ENCODE measurements at regions not wholly inside any gene's neighbourhood (a gene's known extent, or its start where the extent isn't known, plus 50 kb on each side); places are given as distances from the start of the nearest gene placed in this dataset.

GRCh38 chr3:31050296-31050695 is 155.8 kb upstream of the GADL1 start:
- DNase-seq (ENCODE audit: low spot score): no peak

GRCh38 chr3:31051226-31051625 is 156.8 kb upstream of the GADL1 start:
- no peak for DNase-seq (ENCODE audit: low spot score)

- no peak for DNase-seq (ENCODE audit: low spot score)
Observed at GRCh38 chr3:31053299-31053698, 158.8 kb upstream of the GADL1 start.

GRCh38 chr3:31054032-31054431 is 159.6 kb upstream of the GADL1 start:
- no peak for DNase-seq (ENCODE audit: low spot score)

- no peak for DNase-seq (ENCODE audit: low spot score)
Observed at GRCh38 chr3:31055757-31056156, 161.3 kb upstream of the GADL1 start.

- no peak for DNase-seq (ENCODE audit: low spot score)
Observed at GRCh38 chr3:31057891-31058290, 163.4 kb upstream of the GADL1 start.

- DNase-seq (ENCODE audit: low spot score): no peak
Observed at GRCh38 chr3:31064021-31064420, 169.6 kb upstream of the GADL1 start.

GRCh38 chr3:31065765-31066164 is 171.3 kb upstream of the GADL1 start:
- DNase-seq (ENCODE audit: low spot score): no peak

- DNase-seq (ENCODE audit: low spot score): no peak
Observed at GRCh38 chr3:31067004-31067403, 172.5 kb upstream of the GADL1 start.

- no peak for DNase-seq (ENCODE audit: low spot score)
Observed at GRCh38 chr3:31075471-31075870, 181.0 kb upstream of the GADL1 start.

GRCh38 chr3:31075876-31076275 is 181.4 kb upstream of the GADL1 start:
- DNase-seq (ENCODE audit: low spot score): no peak

GRCh38 chr3:31077021-31077601 is 182.7 kb upstream of the GADL1 start:
- no peak for DNase-seq (ENCODE audit: low spot score)

- no peak for DNase-seq (ENCODE audit: low spot score)
Observed at GRCh38 chr3:31077826-31078225, 183.4 kb upstream of the GADL1 start.

- no peak for DNase-seq (ENCODE audit: low spot score)
Observed at GRCh38 chr3:31079689-31080088, 185.2 kb upstream of the GADL1 start.

GRCh38 chr3:31081018-31081662 is 186.7 kb upstream of the GADL1 start:
- DNase-seq (ENCODE audit: low spot score): no peak

- DNase-seq (ENCODE audit: low spot score): no peak
Observed at GRCh38 chr3:31086148-31086547, 191.7 kb upstream of the GADL1 start.

- no peak for DNase-seq (ENCODE audit: low spot score)
Observed at GRCh38 chr3:31086698-31087097, 192.2 kb upstream of the GADL1 start.

GRCh38 chr3:31091748-31092147 is 197.3 kb upstream of the GADL1 start:
- DNase-seq (ENCODE audit: low spot score): no peak

- DNase-seq (ENCODE audit: low spot score): no peak
Observed at GRCh38 chr3:31092748-31093589, 198.5 kb upstream of the GADL1 start.

- DNase-seq (ENCODE audit: low spot score): no peak
Observed at GRCh38 chr3:31093606-31094005, 199.1 kb upstream of the GADL1 start.

GRCh38 chr3:31094048-31094447 is 199.6 kb upstream of the GADL1 start:
- DNase-seq (ENCODE audit: low spot score): no peak

- DNase-seq (ENCODE audit: low spot score): no peak
Observed at GRCh38 chr3:31095255-31095654, 200.8 kb upstream of the GADL1 start.

GRCh38 chr3:31096661-31097395 is 202.4 kb upstream of the GADL1 start:
- no peak for DNase-seq (ENCODE audit: low spot score)
